ENCODE measurements at regions not wholly inside any gene's neighbourhood (a gene's known extent, or its start where the extent isn't known, plus 50 kb on each side); places are given as distances from the start of the nearest gene placed in this dataset.
"Not testable (repeated sequence)": the region's sequence is repeated elsewhere in the genome, so short reads cannot be mapped to it uniquely, and the experiment has no call there.

DNA sequence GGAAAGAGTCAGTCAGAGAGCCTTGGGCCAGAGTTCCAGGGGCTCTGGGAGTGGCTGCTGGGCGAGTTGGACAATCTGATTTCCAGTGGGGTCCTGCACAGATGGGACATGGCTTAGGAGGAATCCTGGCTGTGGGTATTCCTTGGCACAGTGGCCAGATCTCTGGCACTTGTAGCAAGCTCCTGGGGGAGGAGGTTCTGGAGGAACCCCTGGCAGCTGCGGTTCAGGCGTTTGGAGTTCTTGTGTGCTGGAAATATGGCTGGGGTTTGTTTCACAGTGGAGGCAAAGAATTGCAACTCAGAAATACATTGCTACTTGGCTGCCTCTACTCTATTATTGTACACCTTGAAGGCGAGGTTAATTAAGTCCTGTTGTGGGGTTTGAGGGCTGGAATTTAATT, 67.2 kb upstream of the SLC4A7 start:
- ATAC-seq (ENCODE audit: low FRiP score); intact Hi-C loops (cut with DNase I); H3K27ac ChIP-seq (ENCODE audit: low read depth in 1 of 2, low read length in 2 of 2); H3K36me3 ChIP-seq (ENCODE audit: control insufficient read depth in 1 of 2, insufficient read depth in 2 of 2, low read length in 1 of 2); DNase-seq; H3K9me3 ChIP-seq (ENCODE audit: control insufficient read depth, low read length); H3K4me1 ChIP-seq (ENCODE audit: control insufficient read depth in 1 of 2, insufficient read depth in 2 of 2, low read length in 2 of 2); H3K27me3 ChIP-seq (ENCODE audit: control insufficient read depth in 1 of 2, insufficient read depth in 2 of 2, low read length in 1 of 2); H3K4me3 ChIP-seq (ENCODE audit: low read length in 2 of 2): not testable (repeated sequence)
- WGBS, 2 donors = 79 to 83% methylated on average over 4 of the region's 4 CpGs

DNA sequence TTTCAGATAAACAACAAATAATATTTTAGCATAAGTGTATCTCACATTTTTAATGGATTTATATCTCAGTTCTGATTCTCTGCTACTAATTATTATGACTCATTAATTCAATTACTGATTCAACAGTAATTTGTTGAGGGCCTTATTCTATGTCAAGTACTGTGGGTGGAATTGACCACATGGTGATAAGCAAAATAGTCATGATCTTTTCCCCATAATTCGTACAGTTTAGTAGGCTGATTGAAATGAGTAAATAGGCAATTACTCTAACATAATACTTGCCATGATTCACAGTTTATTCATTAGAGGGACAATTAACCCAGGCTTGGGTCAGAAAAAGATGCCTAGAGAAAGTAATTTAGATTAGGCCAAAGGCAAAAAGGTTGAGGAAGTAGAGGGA, 60.9 kb upstream of the SLC4A7 start:
- Histone ChIP-seq H3K27me3 (ENCODE audit: control insufficient read depth in 1 of 2, insufficient read depth in 2 of 2, low read length in 1 of 2) (no peaks in the 10 kb centered on the region), H3K4me1 (ENCODE audit: control insufficient read depth in 1 of 2, insufficient read depth in 2 of 2, low read length in 2 of 2) (no peaks in the 10 kb centered on the region), H3K9me3 (ENCODE audit: control insufficient read depth, low read length) (no peaks in the 10 kb centered on the region), H3K36me3 (ENCODE audit: control insufficient read depth in 1 of 2, insufficient read depth in 2 of 2, low read length in 1 of 2) (no peaks in the 10 kb centered on the region), H3K27ac (ENCODE audit: low read depth in 1 of 2, low read length in 2 of 2) (no peak overlapping the region), H3K4me3 (ENCODE audit: low read length in 2 of 2) (no peak overlapping the region)
- DNase-seq = no peak
- WGBS, 2 donors = 79 to 93% methylated on average over 1 of the region's 1 CpG
- no peak for ATAC-seq (ENCODE audit: low FRiP score)
- intact Hi-C loops (cut with DNase I) = no loop called here

DNA sequence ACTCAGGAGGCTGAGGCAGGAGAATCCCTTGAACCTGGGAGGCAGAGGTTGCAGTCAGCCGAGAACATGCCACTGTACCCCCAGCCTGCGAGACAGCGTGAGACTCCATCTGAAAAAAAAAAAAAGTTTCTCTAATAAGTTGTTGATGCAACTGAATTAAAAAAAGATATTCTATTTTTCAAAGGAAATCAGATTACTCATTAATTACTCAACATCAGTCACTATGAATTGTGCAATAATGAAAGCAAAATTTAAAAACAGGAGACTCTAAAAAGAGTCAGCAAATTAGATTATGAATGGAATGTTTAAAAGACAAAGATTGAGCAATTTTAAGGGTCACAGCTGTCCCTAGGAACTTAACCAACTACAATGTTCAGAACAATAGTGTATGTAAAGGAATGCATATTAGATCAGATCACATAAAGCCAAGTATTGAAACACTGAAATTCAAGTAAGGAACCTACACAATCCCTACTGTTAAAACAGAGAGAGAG, 60.2 kb upstream of the SLC4A7 start:
- Histone ChIP-seq H3K36me3 (ENCODE audit: control insufficient read depth in 1 of 2, insufficient read depth in 2 of 2, low read length in 1 of 2) (no peaks in the 10 kb centered on the region), H3K4me1 (ENCODE audit: control insufficient read depth in 1 of 2, insufficient read depth in 2 of 2, low read length in 2 of 2) (no peaks in the 10 kb centered on the region), H3K27ac (ENCODE audit: low read depth in 1 of 2, low read length in 2 of 2) (no peak overlapping the region), H3K9me3 (ENCODE audit: control insufficient read depth, low read length) (no peaks in the 10 kb centered on the region), H3K4me3 (ENCODE audit: low read length in 2 of 2) (no peak overlapping the region), H3K27me3 (ENCODE audit: control insufficient read depth in 1 of 2, insufficient read depth in 2 of 2, low read length in 1 of 2) (no peaks in the 10 kb centered on the region)
- intact Hi-C loops (cut with DNase I) = no loop called here
- 77 to 79% methylated on average over 3 of the region's 3 CpGs for WGBS, 2 donors
- DNase-seq (no peak), ATAC-seq (ENCODE audit: low FRiP score) (peak; percentile 68)

DNA sequence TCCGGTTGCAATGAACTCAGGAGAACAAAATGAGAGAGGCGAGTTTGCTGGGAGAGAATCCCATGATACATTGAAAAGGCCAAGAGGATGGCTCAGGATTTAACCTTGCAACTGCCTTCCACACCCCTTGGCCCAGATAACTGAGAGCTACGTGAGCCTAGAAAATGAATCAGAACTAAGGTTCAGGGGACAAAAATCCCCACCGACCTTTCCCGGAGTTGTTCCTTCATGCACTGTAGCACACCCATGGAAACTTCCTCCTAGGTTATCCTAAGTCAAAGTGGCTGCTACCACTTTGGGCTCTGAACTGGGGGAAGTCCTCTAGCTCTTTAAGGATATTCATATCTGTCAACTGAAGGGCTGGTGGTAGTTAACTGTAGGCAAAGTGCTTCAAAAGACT, 58.3 kb upstream of the SLC4A7 start:
- DNase-seq = no peak
- 55 to 59% methylated on average over 5 of the region's 5 CpGs for WGBS, 2 donors
- ATAC-seq (ENCODE audit: low FRiP score) = no peak
- Histone ChIP-seq H3K4me1 (ENCODE audit: control insufficient read depth in 1 of 2, insufficient read depth in 2 of 2, low read length in 2 of 2) (no peaks in the 10 kb centered on the region), H3K27ac (ENCODE audit: low read depth in 1 of 2, low read length in 2 of 2) (peak overlapping the region in 1 of 2 donors; percentile 25), H3K9me3 (ENCODE audit: control insufficient read depth, low read length) (no peaks in the 10 kb centered on the region), H3K36me3 (ENCODE audit: control insufficient read depth in 1 of 2, insufficient read depth in 2 of 2, low read length in 1 of 2) (no peaks in the 10 kb centered on the region), H3K4me3 (ENCODE audit: low read length in 2 of 2) (no peak overlapping the region), H3K27me3 (ENCODE audit: control insufficient read depth in 1 of 2, insufficient read depth in 2 of 2, low read length in 1 of 2) (no peaks in the 10 kb centered on the region)
- intact Hi-C loops (cut with DNase I) = no loop called here

DNA sequence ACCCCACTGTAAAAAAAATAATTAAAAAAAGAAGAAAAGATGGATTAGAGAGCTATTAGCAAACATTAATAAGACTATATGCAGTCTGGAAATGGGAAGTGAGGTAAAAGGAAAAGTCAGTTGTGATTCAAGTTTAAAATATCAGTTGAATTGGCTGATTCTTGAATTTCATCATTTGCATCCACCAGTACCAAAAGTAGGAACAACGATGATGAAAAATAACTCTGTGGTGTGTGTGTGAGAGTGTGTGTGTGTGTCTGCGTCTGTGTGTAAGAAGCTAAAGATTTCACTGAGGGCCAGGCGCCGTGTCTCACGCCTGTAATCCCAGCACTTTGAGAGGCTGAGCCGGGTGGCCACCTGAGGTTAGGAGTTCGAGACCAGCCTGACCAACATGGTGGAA, 56.0 kb upstream of the SLC4A7 start:
- no peak overlapping the region for H3K4me3 ChIP-seq (ENCODE audit: low read length in 2 of 2)
- intact Hi-C loops (cut with DNase I) = no loop called here
- H3K4me1 ChIP-seq (ENCODE audit: control insufficient read depth in 1 of 2, insufficient read depth in 2 of 2, low read length in 2 of 2) = no peaks in the 10 kb centered on the region
- 94% methylated on average over 7 of the region's 7 CpGs for WGBS, 2 donors
- H3K36me3 ChIP-seq (ENCODE audit: control insufficient read depth in 1 of 2, insufficient read depth in 2 of 2, low read length in 1 of 2) = no peaks in the 10 kb centered on the region
- no peaks in the 10 kb centered on the region for H3K9me3 ChIP-seq (ENCODE audit: control insufficient read depth, low read length)
- H3K27ac ChIP-seq (ENCODE audit: low read depth in 1 of 2, low read length in 2 of 2) = no peak overlapping the region
- H3K27me3 ChIP-seq (ENCODE audit: control insufficient read depth in 1 of 2, insufficient read depth in 2 of 2, low read length in 1 of 2) = no peaks in the 10 kb centered on the region
- DNase-seq (no peak), ATAC-seq (ENCODE audit: low FRiP score) (no peak)

DNA sequence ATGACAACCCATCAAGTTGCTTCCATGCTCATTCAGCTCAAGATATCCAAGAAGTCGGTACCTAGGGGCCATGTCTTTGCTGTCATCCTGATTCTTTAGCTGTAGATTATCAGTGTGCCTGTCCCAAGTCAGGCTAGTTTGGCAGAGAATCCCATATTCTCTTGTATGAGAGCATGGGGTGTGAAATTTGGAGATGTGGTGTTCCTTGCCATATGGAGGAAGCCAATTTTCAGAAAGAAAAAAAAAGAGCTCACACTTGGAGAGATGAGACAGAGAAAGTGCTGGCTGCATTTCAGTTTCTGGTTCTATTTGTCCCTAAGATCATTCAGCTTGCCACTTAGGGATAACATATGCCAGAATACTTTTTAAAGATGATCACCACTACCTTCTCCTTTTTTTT, 52.3 kb upstream of the SLC4A7 start:
- ATAC-seq (ENCODE audit: low FRiP score) = no peak
- H3K4me3 ChIP-seq (ENCODE audit: low read length in 2 of 2) = no peak overlapping the region
- peaks cover 0 to 3% of the 10 kb centered on the region in 2 donors for H3K4me1 ChIP-seq (ENCODE audit: control insufficient read depth in 1 of 2, insufficient read depth in 2 of 2, low read length in 2 of 2)
- DNase-seq = no peak
- H3K27ac ChIP-seq (ENCODE audit: low read depth in 1 of 2, low read length in 2 of 2) = peak overlapping the region; percentile 7 to 55
- intact Hi-C loops (cut with DNase I) = loop anchor here in 1 of 2 donors (10.0 kb wide), 1 partner anchor 52 kb away; the partner anchor contains the start of gene SLC4A7
- H3K36me3 ChIP-seq (ENCODE audit: control insufficient read depth in 1 of 2, insufficient read depth in 2 of 2, low read length in 1 of 2) = no peaks in the 10 kb centered on the region
- no peaks in the 10 kb centered on the region for H3K27me3 ChIP-seq (ENCODE audit: control insufficient read depth in 1 of 2, insufficient read depth in 2 of 2, low read length in 1 of 2)
- H3K9me3 ChIP-seq (ENCODE audit: control insufficient read depth, low read length) = no peaks in the 10 kb centered on the region
- WGBS, 2 donors = 85 to 90% methylated on average over 1 of the region's 1 CpG

DNA sequence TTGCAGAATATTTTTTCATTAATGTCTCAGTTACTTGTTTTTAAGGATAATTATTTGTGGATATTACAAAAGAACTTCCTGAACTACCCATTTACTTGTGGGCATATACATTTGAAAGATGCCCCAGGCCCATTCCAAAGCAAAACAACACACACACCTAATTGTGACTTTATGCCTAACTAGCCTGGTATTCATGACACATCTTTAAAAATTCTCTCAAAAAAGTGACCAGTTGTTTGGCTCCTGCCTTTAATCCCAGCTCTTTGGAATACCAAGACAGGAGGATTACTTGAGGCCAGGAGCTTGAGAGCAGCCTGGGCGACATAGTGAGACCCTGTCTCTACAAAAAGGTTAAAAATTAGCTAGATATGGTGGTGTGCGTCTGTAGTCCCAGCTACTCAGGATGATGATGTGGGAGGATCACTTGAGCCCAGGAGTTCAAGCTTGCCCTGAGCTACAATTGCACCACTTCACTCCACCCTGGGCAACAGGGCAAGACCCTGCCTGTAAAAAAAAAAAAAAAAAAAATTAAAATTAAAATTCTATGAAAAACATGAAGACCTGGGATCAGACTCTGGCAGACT, 51.7 kb upstream of the SLC4A7 start:
- Histone ChIP-seq H3K9me3 (ENCODE audit: control insufficient read depth, low read length) (no peaks in the 10 kb centered on the region), H3K36me3 (ENCODE audit: control insufficient read depth in 1 of 2, insufficient read depth in 2 of 2, low read length in 1 of 2) (no peaks in the 10 kb centered on the region), H3K27me3 (ENCODE audit: control insufficient read depth in 1 of 2, insufficient read depth in 2 of 2, low read length in 1 of 2) (no peaks in the 10 kb centered on the region), H3K4me3 (ENCODE audit: low read length in 2 of 2) (no peak overlapping the region), H3K27ac (ENCODE audit: low read depth in 1 of 2, low read length in 2 of 2) (peak overlapping the region; percentile 7), H3K4me1 (ENCODE audit: control insufficient read depth in 1 of 2, insufficient read depth in 2 of 2, low read length in 2 of 2) (peaks cover 0 to 3% of the 10 kb centered on the region in 2 donors)
- no peak for ATAC-seq (ENCODE audit: low FRiP score)
- no peak for DNase-seq
- intact Hi-C loops (cut with DNase I) = loop anchor here in 1 of 2 donors (10.0 kb wide), 1 partner anchor 51 kb away; the partner anchor contains the start of gene SLC4A7
- 62 to 69% methylated on average over 2 of the region's 2 CpGs for WGBS, 2 donors

DNA sequence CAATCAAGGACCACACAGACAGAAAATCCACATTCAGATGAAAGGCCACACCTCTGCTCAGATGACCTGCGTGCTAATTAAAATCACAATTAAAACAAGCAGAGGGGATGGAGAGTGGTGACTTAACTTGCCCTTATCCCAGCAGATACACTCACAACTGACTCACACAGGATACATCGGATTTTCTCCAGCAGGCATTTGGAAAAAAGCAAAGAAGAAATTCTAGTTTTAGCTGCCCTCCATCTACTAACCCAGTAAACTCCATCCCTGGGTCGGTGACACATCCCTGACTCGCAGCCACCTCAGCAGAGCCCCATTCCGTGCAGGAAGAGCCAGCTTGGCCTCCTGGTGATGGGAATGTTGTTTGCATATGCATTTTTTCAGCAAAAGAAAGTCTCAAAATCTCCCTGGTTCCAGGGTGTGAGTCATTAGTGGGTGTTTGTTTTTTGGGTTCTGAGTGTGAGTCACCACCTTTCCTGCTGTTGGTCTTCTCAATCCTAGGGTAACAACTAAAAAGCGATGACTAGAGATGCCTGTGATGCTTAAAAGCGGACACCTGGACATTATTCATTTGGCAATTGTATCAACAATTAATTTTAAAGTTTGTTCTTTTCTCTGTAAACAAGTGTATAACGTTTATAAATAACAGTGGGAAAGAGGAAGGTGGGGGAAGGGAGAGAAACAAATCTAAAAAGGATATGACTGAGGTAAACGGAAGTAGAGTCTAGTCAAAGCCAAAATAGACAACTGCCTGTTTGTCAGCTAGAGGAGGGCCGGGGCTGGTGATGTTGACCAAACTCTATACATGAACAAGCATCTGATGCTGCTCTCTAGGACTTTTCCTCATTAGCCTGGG, 49.8 kb upstream of the SLC4A7 start:
- H3K4me3 ChIP-seq (ENCODE audit: low read length in 2 of 2) = no peak overlapping the region
- H3K36me3 ChIP-seq (ENCODE audit: control insufficient read depth in 1 of 2, insufficient read depth in 2 of 2, low read length in 1 of 2) = no peaks in the 10 kb centered on the region
- H3K27me3 ChIP-seq (ENCODE audit: control insufficient read depth in 1 of 2, insufficient read depth in 2 of 2, low read length in 1 of 2) = no peaks in the 10 kb centered on the region
- H3K9me3 ChIP-seq (ENCODE audit: control insufficient read depth, low read length) = no peaks in the 10 kb centered on the region
- 6 to 9% methylated on average over 10 of the region's 10 CpGs for WGBS, 2 donors
- intact Hi-C loops (cut with DNase I) = loop anchor here (1.0 to 10.0 kb wide), 4 partner anchors 43 to 142 kb away; partner anchors contain the start of gene SLC4A7 (in 1 of the 2)
- DNase-seq = peak; percentile 91
- ATAC-seq (ENCODE audit: low FRiP score) = peak; percentile 89
- H3K27ac ChIP-seq (ENCODE audit: low read depth in 1 of 2, low read length in 2 of 2) = peak overlapping the region in 1 of 2 donors; percentile 93
- peaks cover 0 to 3% of the 10 kb centered on the region in 2 donors for H3K4me1 ChIP-seq (ENCODE audit: control insufficient read depth in 1 of 2, insufficient read depth in 2 of 2, low read length in 2 of 2)
